H1 (cell line): ENCODE measurements at regions not wholly inside any gene's neighbourhood (a gene's known extent, or its start where the extent isn't known, plus 50 kb on each side); places are given as distances from the start of the nearest gene placed in this dataset.

Experiments used
- CBX5 ChIP-seq: fragments of 300-800, 300-1000 bp; sonication (generic); IDR thresholded peaks from 2 replicates; pipeline ENCODE4 v1.7.1; 2016; ENCODE audit warnings: antibody characterized with exemption, low read length, low read depth
- CEBPB ChIP-seq: IDR thresholded peaks from 2 replicates; pipeline ENCODE4 v1.6.1; 2012; ENCODE audit warnings: low read depth, low read length
- CHD2 ChIP-seq: IDR thresholded peaks from 2 replicates; pipeline ENCODE4 v1.6.1; 2012; ENCODE audit warnings: low read length, improper control_type of control experiment
- KDM1A ChIP-seq: fragments of 200-600, 300-600 bp; sonication (generic); IDR thresholded peaks from 2 replicates; pipeline ENCODE4 v1.7.1; 2016; ENCODE audit warnings: mild to moderate bottlenecking, low read length, borderline replicate concordance
- MAFK ChIP-seq: IDR thresholded peaks from 2 replicates; pipeline ENCODE4 v1.6.1; 2012; ENCODE audit warnings: low read depth, mild to moderate bottlenecking, improper control_type of control experiment, low read length
- POLR2A ChIP-seq, 2 experiments: IDR thresholded peaks; 1 replicate in 1 of 2; 2 replicates in 1 of 2; pipeline ENCODE4 v1.6.1; 2011; ENCODE audit warnings: low read depth in 2 of 2, low read length in 2 of 2, mild to moderate bottlenecking in 2 of 2; ENCODE audit errors: control extremely low read depth in 1 of 2
- RAD21 ChIP-seq, 2 experiments: IDR thresholded peaks in 1 of 2; conservative IDR thresholded peaks in 1 of 2; 2 replicates each; pipeline ENCODE4 v1.6.1; 2011; ENCODE audit warnings: low read depth in 2 of 2, low read length in 2 of 2, improper control_type of control experiment in 1 of 2, inconsistent platforms in 1 of 2, mild to moderate bottlenecking in 1 of 2, moderate library complexity in 1 of 2
- RBBP5 ChIP-seq: IDR thresholded peaks from 2 replicates; pipeline ENCODE4 v1.7.1; 2012; ENCODE audit warnings: low read depth, mild to moderate bottlenecking, inconsistent platforms, low read length, moderate library complexity, borderline replicate concordance
- SP2 ChIP-seq: IDR thresholded peaks from 2 replicates; pipeline ENCODE4 v1.6.1; 2012; ENCODE audit warnings: mild to moderate bottlenecking, low read length, inconsistent platforms
- SUZ12 ChIP-seq: fragments of 200-600 bp; sonication (generic); IDR thresholded peaks from 2 replicates; pipeline ENCODE4 v1.6.1; 2012; ENCODE audit warnings: mild to moderate bottlenecking, inconsistent platforms, low read length, moderate library complexity, mixed read lengths
- TF ChIP-seq, protein P1 (sequence below), 3 experiments: IDR thresholded peaks; 1 replicate in 2 of 3; 2 replicates in 1 of 3; pipeline versions ENCODE4 v1.5.1 to v1.6.1; 2011; ENCODE audit warnings: low read length in 3 of 3, mild to moderate bottlenecking in 3 of 3, inconsistent platforms in 2 of 3, low read depth in 1 of 3, moderate library complexity in 1 of 3; ENCODE audit not compliant: insufficient read depth in 1 of 3; ENCODE audit errors: control extremely low read depth in 1 of 3
- TF ChIP-seq, protein P2 (sequence below): IDR thresholded peaks from 2 replicates; pipeline ENCODE4 v1.6.1; 2012; ENCODE audit warnings: inconsistent platforms
- TF ChIP-seq, protein P3 (sequence below): IDR thresholded peaks from 2 replicates; pipeline ENCODE4 v1.6.1; 2012; ENCODE audit warnings: low read length, inconsistent platforms

DNA sequence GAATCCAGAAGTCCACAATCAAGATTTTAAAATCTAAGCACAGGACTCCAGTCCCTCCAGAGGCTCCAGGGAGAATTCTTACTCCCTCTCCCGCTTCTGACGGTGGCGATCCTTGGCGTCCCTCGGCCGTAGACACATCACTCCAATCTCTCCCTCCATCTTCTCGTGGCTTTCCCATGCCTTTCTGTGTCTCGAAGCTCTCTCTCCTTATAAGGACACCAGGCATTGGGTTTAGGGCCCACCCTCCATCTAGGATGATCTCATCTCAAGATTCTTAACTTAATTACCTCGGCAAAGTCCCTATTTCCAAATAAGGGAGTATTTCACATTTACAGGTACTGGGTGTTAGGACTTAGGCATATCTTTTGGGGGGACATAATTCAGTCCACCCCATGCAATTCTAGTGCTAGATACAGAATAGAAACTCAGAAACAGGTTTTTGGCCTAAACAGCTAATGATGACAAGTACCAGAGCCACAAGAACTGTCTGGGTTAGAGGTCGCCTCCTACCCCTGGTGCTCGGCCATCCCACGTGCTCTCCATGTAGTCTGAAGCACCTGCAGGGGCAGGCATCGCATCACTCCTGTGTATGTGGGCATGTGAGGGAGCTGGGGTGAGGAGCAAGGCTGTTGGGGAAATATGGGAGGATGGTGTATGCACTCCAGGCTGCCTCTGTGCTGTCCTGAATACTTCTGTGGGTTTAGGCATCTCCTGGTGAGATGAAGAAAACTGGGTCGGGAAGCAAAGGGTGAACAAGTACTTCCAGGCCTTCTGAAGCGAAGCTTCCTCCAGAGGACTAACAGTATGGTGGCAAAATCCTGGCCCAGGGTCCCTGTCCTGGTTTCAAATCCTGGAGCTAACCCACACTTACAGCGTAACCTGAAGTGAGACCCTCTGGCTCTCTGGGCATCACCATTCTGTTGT, 298.3 kb upstream of the ZMIZ1 start:
- TF ChIP-seq, protein P1, sequence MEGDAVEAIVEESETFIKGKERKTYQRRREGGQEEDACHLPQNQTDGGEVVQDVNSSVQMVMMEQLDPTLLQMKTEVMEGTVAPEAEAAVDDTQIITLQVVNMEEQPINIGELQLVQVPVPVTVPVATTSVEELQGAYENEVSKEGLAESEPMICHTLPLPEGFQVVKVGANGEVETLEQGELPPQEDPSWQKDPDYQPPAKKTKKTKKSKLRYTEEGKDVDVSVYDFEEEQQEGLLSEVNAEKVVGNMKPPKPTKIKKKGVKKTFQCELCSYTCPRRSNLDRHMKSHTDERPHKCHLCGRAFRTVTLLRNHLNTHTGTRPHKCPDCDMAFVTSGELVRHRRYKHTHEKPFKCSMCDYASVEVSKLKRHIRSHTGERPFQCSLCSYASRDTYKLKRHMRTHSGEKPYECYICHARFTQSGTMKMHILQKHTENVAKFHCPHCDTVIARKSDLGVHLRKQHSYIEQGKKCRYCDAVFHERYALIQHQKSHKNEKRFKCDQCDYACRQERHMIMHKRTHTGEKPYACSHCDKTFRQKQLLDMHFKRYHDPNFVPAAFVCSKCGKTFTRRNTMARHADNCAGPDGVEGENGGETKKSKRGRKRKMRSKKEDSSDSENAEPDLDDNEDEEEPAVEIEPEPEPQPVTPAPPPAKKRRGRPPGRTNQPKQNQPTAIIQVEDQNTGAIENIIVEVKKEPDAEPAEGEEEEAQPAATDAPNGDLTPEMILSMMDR (IDR thresholded peaks at IDR 0.05; ENCODE audit: control extremely low read depth in 1 of 3, insufficient read depth in 1 of 3, low read depth in 1 of 3, low read length in 3 of 3), result no peak
- TF ChIP-seq POLR2A (IDR thresholded peaks at IDR 0.05; ENCODE audit: control extremely low read depth in 1 of 2, low read depth in 2 of 2, low read length in 2 of 2), result no peak
- TF ChIP-seq, protein P2, sequence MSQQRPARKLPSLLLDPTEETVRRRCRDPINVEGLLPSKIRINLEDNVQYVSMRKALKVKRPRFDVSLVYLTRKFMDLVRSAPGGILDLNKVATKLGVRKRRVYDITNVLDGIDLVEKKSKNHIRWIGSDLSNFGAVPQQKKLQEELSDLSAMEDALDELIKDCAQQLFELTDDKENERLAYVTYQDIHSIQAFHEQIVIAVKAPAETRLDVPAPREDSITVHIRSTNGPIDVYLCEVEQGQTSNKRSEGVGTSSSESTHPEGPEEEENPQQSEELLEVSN, result no peak
- TF ChIP-seq CHD2, result no peak
- TF ChIP-seq, protein P3, sequence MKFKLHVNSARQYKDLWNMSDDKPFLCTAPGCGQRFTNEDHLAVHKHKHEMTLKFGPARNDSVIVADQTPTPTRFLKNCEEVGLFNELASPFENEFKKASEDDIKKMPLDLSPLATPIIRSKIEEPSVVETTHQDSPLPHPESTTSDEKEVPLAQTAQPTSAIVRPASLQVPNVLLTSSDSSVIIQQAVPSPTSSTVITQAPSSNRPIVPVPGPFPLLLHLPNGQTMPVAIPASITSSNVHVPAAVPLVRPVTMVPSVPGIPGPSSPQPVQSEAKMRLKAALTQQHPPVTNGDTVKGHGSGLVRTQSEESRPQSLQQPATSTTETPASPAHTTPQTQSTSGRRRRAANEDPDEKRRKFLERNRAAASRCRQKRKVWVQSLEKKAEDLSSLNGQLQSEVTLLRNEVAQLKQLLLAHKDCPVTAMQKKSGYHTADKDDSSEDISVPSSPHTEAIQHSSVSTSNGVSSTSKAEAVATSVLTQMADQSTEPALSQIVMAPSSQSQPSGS, result no peak
- no peak for TF ChIP-seq CBX5
- no peak for TF ChIP-seq SP2
- no peak for TF ChIP-seq KDM1A
- no peak for TF ChIP-seq MAFK
- TF ChIP-seq RAD21 (IDR thresholded peaks at IDR 0.05 in 1 of 2, conservative IDR thresholded peaks at IDR 0.05 in 1 of 2; ENCODE audit: low read depth in 2 of 2, low read length in 2 of 2), result no peak; a peak in 1 of 4 replicates
- TF ChIP-seq SUZ12, result no peak
- TF ChIP-seq RBBP5, result no peak
- no peak for TF ChIP-seq CEBPB
